ENCODE measurements at regions not wholly inside any gene's neighbourhood (a gene's known extent, or its start where the extent isn't known, plus 50 kb on each side); places are given as distances from the start of the nearest gene placed in this dataset.

GRCh38 chr1:60978421-60979357 lies 103.7 kb upstream of the NFIA start:
- peak; percentile 62 to 80 for TF ChIP-seq CTCF (conservative IDR thresholded peaks at IDR 0.05 in 1 of 2, IDR thresholded peaks at IDR 0.05 in 1 of 2; ENCODE audit: low read depth in 1 of 2, low read length in 2 of 2)
- TF ChIP-seq EZH2 (IDR thresholded peaks at IDR 0.05; ENCODE audit: low read length, missing control alignments), result no peak

Data from fibroblast of lung (primary cell).